DND-41 (cell line): ENCODE measurements at regions not wholly inside any gene's neighbourhood (a gene's known extent, or its start where the extent isn't known, plus 50 kb on each side); places are given as distances from the start of the nearest gene placed in this dataset.

Experiments used
- CTCF ChIP-seq: IDR thresholded peaks from 2 replicates; pipeline ENCODE4 v1.5.1; 2012; ENCODE audit warnings: borderline replicate concordance, low read length, moderate library complexity, mild to moderate bottlenecking; ENCODE audit not compliant: poor library complexity, severe bottlenecking; ENCODE audit errors: extremely low read depth
- EZH2 ChIP-seq: IDR thresholded peaks from 3 replicates; pipeline ENCODE4 v1.6.1; 2012; ENCODE audit warnings: borderline replicate concordance, low read depth, mild to moderate bottlenecking, moderate library complexity, low read length, inconsistent platforms; ENCODE audit not compliant: severe bottlenecking

GRCh38 chr2:75251896-75252295 is 52.6 kb upstream of the TACR1 start:
- TF ChIP-seq CTCF: no peak
- TF ChIP-seq EZH2: no peak
